Endothelial cell of umbilical vein (primary cell): ENCODE measurements at regions not wholly inside any gene's neighbourhood (a gene's known extent, or its start where the extent isn't known, plus 50 kb on each side); places are given as distances from the start of the nearest gene placed in this dataset.

ENCODE experiments used
- BruUV-seq: library from RNA; stranded (reverse); fragments of 400-500 nt; replicated peaks from 2 replicates; lab custom pipeline; 2021; lab: Mats Ljungman, UMichigan
- CTCF ChIA-PET: fragments of 300-600, 350-600 bp; sonication (Branson Sonifier 250); formaldehyde crosslinking; loops from one replicate; lab custom pipeline; 2021; ENCODE audit warnings: antibody characterized with exemption, inconsistent platforms; lab: Charles Lee
- POLR2A ChIA-PET: fragments of 300-600, 350-600 bp; sonication (Branson Sonifier 250); formaldehyde crosslinking; loops from one replicate; lab custom pipeline; 2021; ENCODE audit warnings: antibody characterized with exemption, inconsistent platforms; lab: Charles Lee
- DNase-seq: peaks from one replicate; pipeline ENCODE4 v3.0.0-alpha.2; 2011; ENCODE audit warnings: low read depth, low spot score
- FAIRE-seq: peaks from 2 replicates; lab custom pipeline; 2011; peaks lifted over from hg19 to GRCh38; lab: Jason Lieb, UNC
- H2AFZ ChIP-seq: 2 replicates; pipeline ENCODE4 v1.6.0; 2012; ENCODE audit warnings: low read depth, low read length, control low read depth, inconsistent platforms
- H3K27ac ChIP-seq: 2 replicates; pipeline ENCODE4 v1.5.1; 2011; ENCODE audit warnings: low read depth, mild to moderate bottlenecking, control low read depth, low read length, moderate library complexity; ENCODE audit not compliant: insufficient read depth
- H3K27me3 ChIP-seq, 2 experiments: 2 replicates each; pipeline versions ENCODE4 v1.6.0 to v1.6.1; 2011; ENCODE audit warnings: low read length in 2 of 2, mixed read lengths in 1 of 2; ENCODE audit not compliant: control insufficient read depth in 2 of 2, insufficient read depth in 2 of 2
- H3K36me3 ChIP-seq, 2 experiments: 2 replicates in 1 of 2; 3 replicates in 1 of 2; pipeline ENCODE4 v1.5.1; 2011; ENCODE audit warnings: low read length in 2 of 2, mild to moderate bottlenecking in 1 of 2, moderate library complexity in 1 of 2; ENCODE audit not compliant: control insufficient read depth in 2 of 2, insufficient read depth in 2 of 2; ENCODE audit errors: extremely low read depth in 1 of 2
- H3K4me1 ChIP-seq: 3 replicates; pipeline ENCODE4 v1.5.1; 2011; ENCODE audit warnings: mild to moderate bottlenecking, low read length; ENCODE audit not compliant: control insufficient read depth, insufficient read depth; ENCODE audit errors: extremely low read depth
- H3K4me2 ChIP-seq: 2 replicates; pipeline ENCODE4 v1.6.1; 2011; ENCODE audit warnings: low read length, control low read depth, mixed read lengths; ENCODE audit not compliant: insufficient read depth
- H3K4me3 ChIP-seq, 3 experiments: fragments of 200-600 bp in 1 of 3; sonication (generic), shearing (Covaris generic) in 1 of 3; replicated peaks in 1 of 3; 2 replicates each; pipeline ENCODE4 v1.5.1; 2011 to 2016; ENCODE audit warnings: control low read depth in 3 of 3, low read length in 3 of 3, mild to moderate bottlenecking in 2 of 3, inconsistent platforms in 1 of 3, low read depth in 1 of 3, moderate library complexity in 1 of 3; ENCODE audit not compliant: insufficient read depth in 1 of 3
- H3K79me2 ChIP-seq: 2 replicates; pipeline ENCODE4 v1.6.0; 2012; ENCODE audit warnings: low read length, inconsistent platforms; ENCODE audit not compliant: control insufficient read depth, insufficient read depth
- H3K9ac ChIP-seq: replicated peaks from 2 replicates; pipeline ENCODE3; 2011; ENCODE audit warnings: low read length, control low read depth; ENCODE audit not compliant: insufficient read depth; ENCODE audit errors: extremely low read depth
- H3K9me1 ChIP-seq: replicated peaks from 3 replicates; pipeline ENCODE4 v1.6.0; 2011; ENCODE audit warnings: mild to moderate bottlenecking, low read length; ENCODE audit not compliant: control insufficient read depth, insufficient read depth; ENCODE audit errors: extremely low read depth
- H3K9me3 ChIP-seq: replicated peaks from 2 replicates; pipeline ENCODE4 v1.5.1; 2012; ENCODE audit warnings: low read length, inconsistent platforms; ENCODE audit not compliant: control insufficient read depth, insufficient read depth
- H4K20me1 ChIP-seq: replicated peaks from 2 replicates; pipeline ENCODE3; 2011; ENCODE audit warnings: mild to moderate bottlenecking, low read length; ENCODE audit not compliant: control insufficient read depth, insufficient read depth; ENCODE audit errors: extremely low read depth
- EZH2 ChIP-seq: IDR thresholded peaks from 2 replicates; pipeline ENCODE4 v1.6.1; 2012; ENCODE audit warnings: borderline replicate concordance, low read depth, mild to moderate bottlenecking, moderate library complexity, low read length, inconsistent platforms; ENCODE audit not compliant: severe bottlenecking
- FOS ChIP-seq: IDR thresholded peaks from 2 replicates; pipeline ENCODE4 v1.6.1; 2011; ENCODE audit warnings: mild to moderate bottlenecking, low read length, moderate library complexity, borderline replicate concordance; ENCODE audit not compliant: insufficient read depth
- GATA2 ChIP-seq: IDR thresholded peaks from 2 replicates; pipeline ENCODE4 v1.7.0; 2011; ENCODE audit warnings: low read depth, mild to moderate bottlenecking, moderate library complexity, mixed read lengths, low read length; ENCODE audit not compliant: insufficient read length, insufficient read depth
- JUN ChIP-seq: IDR thresholded peaks from 2 replicates; pipeline ENCODE4 v1.6.1; 2011; ENCODE audit warnings: borderline replicate concordance, low read depth; ENCODE audit not compliant: insufficient read length, insufficient read depth
- MYC ChIP-seq: IDR thresholded peaks from one replicate; pipeline ENCODE4 v1.6.1; 2011; ENCODE audit warnings: mild to moderate bottlenecking, low read depth, low read length
- POLR2A ChIP-seq: IDR thresholded peaks from 2 replicates; pipeline ENCODE4 v1.6.1; 2012; ENCODE audit warnings: low read depth, mild to moderate bottlenecking, control low read depth, low read length
- POLR2AphosphoS5 ChIP-seq: IDR thresholded peaks from 2 replicates; pipeline ENCODE4 v1.6.1; 2012; ENCODE audit warnings: low read depth, mild to moderate bottlenecking, control low read depth, low read length, moderate library complexity; ENCODE audit not compliant: insufficient read depth
- dilution Hi-C: fragments of 300-500 bp; cut with MboI; formaldehyde crosslinking; loops from one replicate; pipeline ENCODE4 v1.15.0; 2019; ENCODE audit warnings: low sequenced_read_pairs; ENCODE audit not compliant: extremely low pct_ligation_motif_present
- intact Hi-C: fragments of 100-400 bp; cut with micrococcal nuclease; formaldehyde crosslinking; loops from one replicate; pipeline ENCODE4 v1.10.0; 2022
- TF ChIP-seq, protein P1 (sequence below): IDR thresholded peaks from 2 replicates; pipeline ENCODE4 v1.6.1; 2011; ENCODE audit not compliant: insufficient read depth, insufficient read length
- TF ChIP-seq, protein P2 (sequence below), 2 donors: IDR thresholded peaks; 1 replicate in 1 of 2; 2 replicates in 1 of 2; pipeline ENCODE4 v1.5.1; 2011; ENCODE audit warnings: low read length in 2 of 2, mild to moderate bottlenecking in 2 of 2, moderate library complexity in 2 of 2, control low read depth in 1 of 2, inconsistent platforms in 1 of 2, low read depth in 1 of 2; ENCODE audit not compliant: insufficient read depth in 1 of 2; ENCODE audit errors: extremely low read depth in 1 of 2

DNA sequence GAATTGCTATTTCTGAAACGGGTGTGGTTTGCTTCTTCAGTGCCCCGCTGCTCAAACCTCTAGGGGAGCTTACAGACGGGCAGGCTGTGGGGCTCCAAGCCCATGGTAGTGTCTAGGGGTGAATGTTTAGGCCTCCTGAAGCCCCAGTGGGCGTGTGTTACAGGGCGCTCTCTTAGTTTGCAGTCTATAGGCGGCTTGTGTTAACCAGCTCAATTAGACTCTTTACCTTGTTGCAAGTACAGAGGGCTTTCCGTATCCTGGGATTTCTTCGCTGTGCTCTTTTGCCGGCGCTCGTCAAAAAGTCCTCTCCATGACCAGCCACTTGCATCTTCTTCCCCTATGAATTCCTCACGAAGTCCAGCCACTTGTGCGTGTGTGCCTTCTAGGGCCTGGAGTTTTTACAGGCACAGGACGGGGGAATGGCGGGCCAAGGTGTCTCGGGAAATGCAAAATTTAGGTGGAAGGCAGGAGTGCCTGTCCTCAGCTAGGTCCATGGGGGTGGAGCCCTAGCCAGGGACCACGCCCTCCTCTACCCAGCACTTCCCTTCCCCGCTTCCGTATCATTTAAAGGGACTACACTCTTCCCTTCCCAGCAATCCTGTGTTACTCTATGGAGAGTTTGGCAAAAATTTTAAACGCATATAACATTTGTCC lies 94.5 kb downstream of the HTR1B start:
- DNase-seq (peak; percentile 30), FAIRE-seq (no peak)
- ChIA-PET CTCF (no interaction called here), POLR2A (interaction anchor here (0.6 kb wide), 1 partner anchor 92 kb away, joined by 3 read pairs; no protein-coding TSS in a partner anchor)
- Histone ChIP-seq H3K4me1 (no peaks in the 10 kb centered on the region), H3K4me3 (peak overlapping the region; percentile 6 to 61 (median 50)), H3K9me1 (no peaks in the 10 kb centered on the region), H3K9me3 (no peaks in the 10 kb centered on the region), H3K27ac (no peak overlapping the region), H2AFZ (peak overlapping the region; percentile 45), H3K79me2 (peaks cover 23% of the 10 kb centered on the region), H3K9ac (peak overlapping the region; percentile 48), H3K4me2 (peak overlapping the region; percentile 80), H3K36me3 (no peaks in the 10 kb centered on the region), H3K27me3 (no peaks in the 10 kb centered on the region), H4K20me1 (no peaks in the 10 kb centered on the region)
- TF ChIP-seq POLR2A (no peak), JUN (no peak), POLR2AphosphoS5 (no peak), EZH2 (no peak), GATA2 (no peak), FOS (no peak), MYC (no peak)
- TF ChIP-seq, protein P1, sequence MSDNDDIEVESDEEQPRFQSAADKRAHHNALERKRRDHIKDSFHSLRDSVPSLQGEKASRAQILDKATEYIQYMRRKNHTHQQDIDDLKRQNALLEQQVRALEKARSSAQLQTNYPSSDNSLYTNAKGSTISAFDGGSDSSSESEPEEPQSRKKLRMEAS = no peak
- TF ChIP-seq, protein P2, sequence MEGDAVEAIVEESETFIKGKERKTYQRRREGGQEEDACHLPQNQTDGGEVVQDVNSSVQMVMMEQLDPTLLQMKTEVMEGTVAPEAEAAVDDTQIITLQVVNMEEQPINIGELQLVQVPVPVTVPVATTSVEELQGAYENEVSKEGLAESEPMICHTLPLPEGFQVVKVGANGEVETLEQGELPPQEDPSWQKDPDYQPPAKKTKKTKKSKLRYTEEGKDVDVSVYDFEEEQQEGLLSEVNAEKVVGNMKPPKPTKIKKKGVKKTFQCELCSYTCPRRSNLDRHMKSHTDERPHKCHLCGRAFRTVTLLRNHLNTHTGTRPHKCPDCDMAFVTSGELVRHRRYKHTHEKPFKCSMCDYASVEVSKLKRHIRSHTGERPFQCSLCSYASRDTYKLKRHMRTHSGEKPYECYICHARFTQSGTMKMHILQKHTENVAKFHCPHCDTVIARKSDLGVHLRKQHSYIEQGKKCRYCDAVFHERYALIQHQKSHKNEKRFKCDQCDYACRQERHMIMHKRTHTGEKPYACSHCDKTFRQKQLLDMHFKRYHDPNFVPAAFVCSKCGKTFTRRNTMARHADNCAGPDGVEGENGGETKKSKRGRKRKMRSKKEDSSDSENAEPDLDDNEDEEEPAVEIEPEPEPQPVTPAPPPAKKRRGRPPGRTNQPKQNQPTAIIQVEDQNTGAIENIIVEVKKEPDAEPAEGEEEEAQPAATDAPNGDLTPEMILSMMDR (IDR thresholded peaks at IDR 0.05; ENCODE audit: extremely low read depth in 1 of 2, insufficient read depth in 1 of 2, low read depth in 1 of 2, low read length in 2 of 2) = no peak
- dilution Hi-C loops = no loop called here
- intact Hi-C loops = loop anchor here (5.0 kb wide), 1 partner anchor 89 kb away; no protein-coding TSS in a partner anchor
- BruUV-seq = TSS peak; percentile 82
